Peyer's patch (tissue), 4 donors: ENCODE measurements at regions not wholly inside any gene's neighbourhood (a gene's known extent, or its start where the extent isn't known, plus 50 kb on each side); places are given as distances from the start of the nearest gene placed in this dataset.

Experiments
- DNase-seq, 3 donors: peaks; one replicate each; pipeline ENCODE4 v3.0.0-alpha.2; 2017 to 2019
- H3K27ac ChIP-seq, 4 donors: fragments of 200-600 bp; sonication (generic); one replicate each; pipeline ENCODE4 v1.5.1; 2016 to 2019
- H3K27me3 ChIP-seq, 2 donors: fragments of 200-600 bp; sonication (generic); one replicate each; pipeline ENCODE4 v1.5.1; 2019
- H3K36me3 ChIP-seq, 3 donors: fragments of 200-600 bp; sonication (generic); one replicate each; pipeline ENCODE4 v1.5.1; 2016 to 2019
- H3K4me1 ChIP-seq, 4 donors: fragments of 200-600 bp; sonication (generic); one replicate each; pipeline ENCODE4 v1.5.1; 2016 to 2019
- H3K4me3 ChIP-seq, 4 donors: fragments of 200-600 bp; sonication (generic); 1 replicate in 3 of 4; 2 replicates in 1 of 4; pipeline ENCODE4 v1.5.1; 2016 to 2019; ENCODE audit warnings: mild to moderate bottlenecking in 1 of 4
- H3K9me3 ChIP-seq, 4 donors: fragments of 200-600 bp; sonication (generic); one replicate each; pipeline ENCODE4 v1.5.1; 2016 to 2019; ENCODE audit warnings: mild to moderate bottlenecking in 1 of 4
- CTCF ChIP-seq, 6 experiments: fragments of 450-650 bp in 4 of 6; fragments of 200-600 bp in 2 of 6; sonication (generic) in 1 of 6; IDR thresholded peaks; one replicate each; pipeline ENCODE4 v1.5.1; 2017 to 2019; ENCODE audit warnings: antibody characterized with exemption in 6 of 6, mild to moderate bottlenecking in 3 of 6, moderate library complexity in 1 of 6
- POLR2A ChIP-seq, 2 donors: fragments of 450-650 bp; IDR thresholded peaks; one replicate each; pipeline ENCODE4 v1.5.1; 2017; ENCODE audit warnings: antibody characterized with exemption in 2 of 2, mild to moderate bottlenecking in 2 of 2, moderate library complexity in 2 of 2

- H3K27ac ChIP-seq = no peak overlapping the region
- TF ChIP-seq POLR2A (IDR thresholded peaks at IDR 0.05) (no peak), CTCF (IDR thresholded peaks at IDR 0.05) (no peak)
- no peaks in the 10 kb centered on the region for H3K9me3 ChIP-seq
- H3K36me3 ChIP-seq = no peaks in the 10 kb centered on the region
- no peak overlapping the region for H3K4me3 ChIP-seq
- no peak for DNase-seq
- no peaks in the 10 kb centered on the region for H3K27me3 ChIP-seq
- no peaks in the 10 kb centered on the region for H3K4me1 ChIP-seq
Measured at GRCh38 chr14:22403296-22403695, 185.7 kb downstream of the DAD1 start.

- Histone ChIP-seq H3K4me3 (no peak overlapping the region), H3K4me1 (no peaks in the 10 kb centered on the region), H3K9me3 (no peaks in the 10 kb centered on the region), H3K27ac (peak overlapping the region in 1 of 4 donors; percentile 31), H3K36me3 (no peaks in the 10 kb centered on the region), H3K27me3 (no peaks in the 10 kb centered on the region)
- TF ChIP-seq POLR2A (IDR thresholded peaks at IDR 0.05) = no peak
- no peak for DNase-seq
Measured at GRCh38 chr14:22400655-22401259, 188.3 kb downstream of the DAD1 start.

- no peaks in the 10 kb centered on the region for H3K36me3 ChIP-seq
- H3K27me3 ChIP-seq = no peaks in the 10 kb centered on the region
- H3K4me1 ChIP-seq = no peaks in the 10 kb centered on the region
- H3K9me3 ChIP-seq = no peaks in the 10 kb centered on the region
- no peak overlapping the region for H3K27ac ChIP-seq
- H3K4me3 ChIP-seq = no peak overlapping the region
- TF ChIP-seq POLR2A (IDR thresholded peaks at IDR 0.05) (no peak), CTCF (IDR thresholded peaks at IDR 0.05) (no peak)
- DNase-seq = no peak
Measured at GRCh38 chr14:22399776-22400175, 189.2 kb downstream of the DAD1 start.

DNA sequence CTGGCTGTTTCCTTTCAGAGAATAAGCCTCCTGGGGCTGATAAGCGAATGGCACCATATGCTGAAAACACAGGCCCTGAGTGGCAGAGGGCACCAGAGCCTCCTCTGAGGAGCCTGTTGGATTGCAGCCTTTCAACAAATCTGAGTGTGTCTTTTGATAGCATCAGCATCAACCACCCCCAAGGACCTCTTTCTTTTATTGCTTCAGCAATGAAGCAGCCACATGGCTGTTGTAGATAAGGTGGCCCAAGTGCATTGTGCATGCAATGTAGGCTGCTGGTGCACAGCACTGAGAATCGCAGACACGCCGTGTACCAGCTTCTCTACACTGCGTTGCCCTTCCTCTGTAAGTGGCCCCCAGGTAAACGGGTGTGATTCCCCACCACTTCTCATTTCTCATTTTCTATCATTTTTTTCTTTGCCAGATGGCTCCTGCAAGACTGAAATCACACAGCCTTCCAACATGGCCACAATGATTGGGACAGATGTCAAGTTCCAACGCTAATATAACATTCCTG lies 191.7 kb downstream of the DAD1 start:
- H3K27ac ChIP-seq = no peak overlapping the region
- no peak for DNase-seq
- no peaks in the 10 kb centered on the region for H3K9me3 ChIP-seq
- H3K4me3 ChIP-seq = no peak overlapping the region
- no peaks in the 10 kb centered on the region for H3K27me3 ChIP-seq
- no peak for TF ChIP-seq POLR2A (IDR thresholded peaks at IDR 0.05)
- TF ChIP-seq CTCF (IDR thresholded peaks at IDR 0.05) = no peak
- H3K36me3 ChIP-seq = no peaks in the 10 kb centered on the region
- no peaks in the 10 kb centered on the region for H3K4me1 ChIP-seq

GRCh38 chr14:22395803-22396202 lies 193.2 kb downstream of the DAD1 start:
- TF ChIP-seq CTCF (IDR thresholded peaks at IDR 0.05) (no peak), POLR2A (IDR thresholded peaks at IDR 0.05) (no peak)
- Histone ChIP-seq H3K27ac (no peak overlapping the region), H3K27me3 (no peaks in the 10 kb centered on the region), H3K4me1 (no peaks in the 10 kb centered on the region), H3K4me3 (no peak overlapping the region), H3K36me3 (no peaks in the 10 kb centered on the region), H3K9me3 (no peaks in the 10 kb centered on the region)
- no peak for DNase-seq

DNA sequence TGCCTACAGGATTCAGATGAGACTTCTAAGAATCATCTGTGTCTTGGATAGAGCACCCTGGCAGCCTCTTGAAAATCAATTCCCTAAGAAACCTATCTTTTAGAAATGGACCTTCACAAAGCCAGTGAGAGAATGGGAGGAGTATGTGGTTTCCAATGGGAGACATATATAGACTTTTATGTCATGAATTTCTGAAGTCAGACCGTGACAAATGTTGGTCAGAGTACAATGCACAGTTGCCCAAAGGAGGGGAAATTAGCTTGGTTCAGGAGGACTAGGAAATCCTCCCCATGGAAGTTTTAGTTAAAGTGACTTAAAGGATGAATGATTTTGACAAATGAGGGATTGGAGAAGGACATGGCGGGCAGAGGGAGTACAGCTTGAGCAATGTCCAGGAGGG lies 194.4 kb downstream of the DAD1 start:
- Histone ChIP-seq H3K36me3 (no peaks in the 10 kb centered on the region), H3K9me3 (no peaks in the 10 kb centered on the region), H3K4me1 (no peaks in the 10 kb centered on the region), H3K27me3 (no peaks in the 10 kb centered on the region), H3K27ac (no peak overlapping the region), H3K4me3 (no peak overlapping the region)
- TF ChIP-seq CTCF (IDR thresholded peaks at IDR 0.05) = no peak
- no peak for TF ChIP-seq POLR2A (IDR thresholded peaks at IDR 0.05)
- no peak for DNase-seq
